HuH-7 (cell line): ENCODE measurements at regions not wholly inside any gene's neighbourhood (a gene's known extent, or its start where the extent isn't known, plus 50 kb on each side); places are given as distances from the start of the nearest gene placed in this dataset.

Experiments
- DNase-seq: peaks from one replicate; pipeline ENCODE4 v3.0.0; 2011; ENCODE audit warnings: low spot score

DNA sequence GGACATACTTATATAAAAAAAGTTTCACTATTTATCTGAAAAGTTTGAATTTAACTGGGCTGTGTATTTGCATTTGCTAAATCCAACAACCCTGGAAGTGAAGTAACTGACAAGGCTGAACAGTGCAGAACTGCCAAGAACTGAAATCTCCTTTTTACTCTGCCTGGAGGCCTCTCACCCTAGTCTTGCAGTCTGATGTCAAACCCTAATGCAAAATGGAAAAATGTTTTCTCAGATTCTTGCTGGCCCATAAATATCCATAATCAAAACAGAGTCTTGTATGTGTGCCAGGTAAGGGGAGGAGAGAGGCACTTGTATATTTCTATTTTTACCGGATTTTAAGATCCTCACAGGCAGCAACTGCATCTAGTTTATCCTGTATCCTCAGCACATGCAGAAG, 432.7 kb upstream of the KLF4 start:
- no peak for DNase-seq

DNA sequence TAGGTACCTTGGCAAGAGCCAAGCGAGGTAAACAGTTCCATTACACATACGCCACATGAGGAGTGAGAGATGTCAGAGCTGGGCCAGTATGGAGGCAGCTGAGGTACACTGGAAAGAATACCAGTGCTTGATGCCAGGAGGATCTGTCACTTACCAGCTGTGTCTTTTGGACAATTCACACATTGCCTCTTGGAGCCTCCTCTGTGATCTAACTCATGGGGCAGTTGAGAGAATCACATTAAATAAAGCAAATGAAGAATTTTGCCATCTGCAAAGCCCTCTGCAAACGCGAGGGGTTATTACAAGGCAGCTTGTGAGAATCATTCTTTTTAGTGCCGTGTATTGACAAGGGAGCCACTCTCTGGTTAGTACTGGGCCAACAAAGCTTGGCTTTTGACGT, 429.7 kb upstream of the KLF4 start:
- no peak for DNase-seq

DNA sequence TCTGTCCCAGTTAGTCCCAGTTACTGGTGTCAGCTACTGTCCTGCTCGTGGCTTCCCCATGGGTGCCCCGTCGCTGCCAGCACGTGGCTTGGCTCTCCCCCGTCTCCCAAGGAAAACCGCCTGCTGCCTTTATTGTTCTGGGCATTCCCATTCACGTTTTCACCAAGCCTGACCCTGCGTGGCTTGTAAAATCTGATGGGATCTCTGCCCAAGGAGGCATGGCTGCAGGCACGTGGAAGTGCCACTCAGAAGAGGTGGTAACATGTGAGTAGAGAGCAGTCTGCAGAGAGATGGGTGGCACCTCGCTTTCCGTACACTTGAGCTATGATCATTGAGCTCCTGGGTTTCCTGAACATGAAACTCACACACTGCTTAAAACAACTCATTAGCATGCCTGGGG, 429.2 kb upstream of the KLF4 start:
- DNase-seq: no peak

DNA sequence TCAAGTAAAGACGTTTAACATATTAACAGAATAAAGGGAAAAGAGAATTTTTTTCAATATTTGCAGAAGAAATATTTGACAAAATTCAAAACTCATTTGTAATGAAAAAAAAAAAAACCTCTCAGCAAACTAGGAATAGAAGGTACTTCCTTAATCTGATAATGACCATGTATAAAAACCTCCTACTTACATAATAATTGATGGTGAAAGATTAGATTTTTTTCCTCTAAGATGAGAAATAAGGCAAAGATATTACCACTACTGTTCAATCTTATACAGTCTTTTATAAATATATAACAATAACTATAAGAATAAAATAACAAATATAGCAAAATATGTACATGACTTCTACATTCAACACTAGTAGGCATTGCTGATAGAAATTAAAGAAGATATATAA, 424.6 kb upstream of the KLF4 start:
- DNase-seq: no peak

DNA sequence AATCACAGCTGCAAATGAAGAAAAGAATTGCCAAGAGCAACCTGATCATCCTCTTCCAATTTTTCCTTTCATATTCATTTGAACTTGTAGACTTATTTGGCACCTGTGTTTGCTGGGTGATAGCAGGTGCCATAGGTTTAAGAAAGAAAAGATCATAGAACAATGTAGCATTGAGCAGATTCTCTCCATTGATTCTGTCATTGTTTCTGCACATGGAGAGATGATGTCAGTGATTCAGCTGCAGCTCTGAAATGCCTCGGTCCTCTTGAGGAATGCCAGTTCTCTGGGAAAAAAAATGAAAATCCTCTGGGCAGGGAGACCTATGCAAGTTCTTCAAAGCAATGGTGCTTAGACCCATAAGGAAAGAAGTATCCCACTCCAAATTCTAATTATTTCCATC, 418.1 kb upstream of the KLF4 start:
- no peak for DNase-seq

DNA sequence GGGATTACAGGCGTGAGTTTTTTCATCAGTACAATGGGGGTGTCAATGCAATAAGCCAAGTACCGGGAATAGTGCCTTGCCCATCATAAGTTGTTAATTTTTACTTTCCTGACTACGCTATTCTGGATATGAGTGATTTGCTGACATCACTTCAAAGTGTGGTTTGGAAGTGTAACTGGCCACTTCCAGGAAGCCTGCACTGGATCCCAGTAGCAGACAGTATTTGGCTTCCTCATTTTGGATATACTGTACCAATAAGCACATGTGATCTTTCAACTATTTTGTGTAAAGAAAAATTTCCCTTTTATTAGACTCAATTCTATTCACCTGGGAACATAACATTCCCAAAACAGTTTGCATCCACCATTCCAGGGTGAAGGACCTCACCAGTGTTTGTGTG, 417.7 kb upstream of the KLF4 start:
- DNase-seq: no peak

DNA sequence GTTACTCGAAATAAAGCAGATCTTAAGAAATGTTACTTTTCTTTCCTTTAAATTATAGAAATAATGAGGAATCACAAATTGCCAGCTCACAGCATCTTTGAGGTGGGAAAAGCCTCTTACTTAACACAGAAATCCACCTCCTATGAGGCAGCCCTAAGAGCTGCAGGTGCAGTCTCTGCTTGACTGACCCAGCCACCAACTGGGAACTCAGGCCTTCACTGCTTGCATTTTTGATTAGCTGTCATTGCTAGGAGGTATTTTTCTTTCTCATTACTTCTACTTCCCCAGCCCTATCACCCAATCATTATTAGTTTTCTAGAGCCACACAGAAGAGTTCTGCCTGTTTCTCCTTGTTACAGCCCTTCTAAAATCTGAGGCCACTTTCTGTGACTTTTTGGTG, 416.5 kb upstream of the KLF4 start:
- DNase-seq: no peak

DNA sequence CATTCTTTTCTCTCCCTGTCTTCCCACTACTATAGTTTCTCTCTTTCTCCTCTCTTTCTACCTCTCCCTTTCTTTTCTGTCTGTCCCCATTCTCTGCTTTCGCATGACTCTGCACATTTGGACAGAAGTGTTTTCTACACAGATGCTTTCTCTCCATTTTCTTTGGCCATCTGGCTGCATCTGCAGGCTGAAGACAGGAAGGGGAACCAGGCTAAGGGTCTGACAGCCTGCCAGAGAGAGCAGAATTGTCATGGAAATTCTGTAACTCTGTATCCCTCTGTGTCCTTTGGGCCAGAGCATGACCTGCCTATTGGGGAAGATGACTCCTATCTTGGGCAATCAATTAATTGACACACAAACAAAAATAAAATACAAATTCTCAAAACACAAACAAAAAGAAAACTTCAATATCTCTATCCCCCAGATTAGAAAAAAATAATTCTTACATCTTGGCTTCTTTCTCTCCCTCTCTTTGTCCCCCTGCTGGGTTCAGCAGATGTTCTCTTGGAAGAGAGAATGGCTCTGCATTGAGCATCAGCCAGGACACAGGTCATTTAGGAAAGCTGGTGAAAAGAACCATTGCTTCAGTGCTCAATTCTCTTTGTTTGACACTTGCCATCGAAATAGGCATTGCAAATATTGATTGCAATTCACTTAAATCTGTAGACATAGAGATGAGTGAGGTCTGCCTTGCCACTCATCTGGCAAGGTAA, 415.9 kb upstream of the KLF4 start:
- DNase-seq: no peak

DNA sequence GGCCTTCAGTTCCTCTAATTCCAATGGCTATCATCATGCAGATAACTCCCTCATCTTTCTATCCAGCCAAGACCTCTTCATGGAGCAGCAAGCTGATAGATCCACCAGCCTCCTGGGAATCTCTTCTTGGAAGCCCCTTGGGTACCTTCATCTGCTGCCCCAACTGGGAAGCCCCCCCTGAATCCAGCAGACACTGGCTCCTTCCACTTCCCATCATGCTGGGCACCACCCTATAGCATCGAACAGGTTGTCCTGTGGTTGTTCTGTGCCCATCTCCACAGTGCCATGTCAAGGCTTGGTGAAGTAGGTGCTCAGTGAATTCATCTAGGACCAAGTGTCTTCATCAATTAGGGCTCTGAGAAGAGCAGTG, 410.4 kb upstream of the KLF4 start:
- no peak for DNase-seq

DNA sequence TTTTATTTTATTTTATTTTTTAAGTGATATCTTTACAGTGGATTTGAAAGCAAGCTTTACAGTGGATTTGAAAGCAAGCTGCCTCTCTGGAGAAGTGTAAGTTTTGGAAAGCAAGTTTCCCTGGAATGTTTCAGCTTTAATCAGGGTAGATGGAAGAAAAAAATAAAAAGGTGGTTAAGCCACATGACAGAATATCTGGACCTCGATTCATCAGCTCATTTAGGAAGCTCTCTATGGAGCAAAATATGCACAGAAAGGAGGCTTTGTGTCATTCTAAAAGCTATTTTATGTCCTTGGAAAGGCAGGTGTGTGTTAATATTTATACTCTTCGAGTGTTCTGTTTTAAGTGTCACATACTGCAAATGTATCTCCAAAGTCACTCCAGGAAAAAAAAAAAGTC, 409.2 kb upstream of the KLF4 start:
- DNase-seq: no peak

DNA sequence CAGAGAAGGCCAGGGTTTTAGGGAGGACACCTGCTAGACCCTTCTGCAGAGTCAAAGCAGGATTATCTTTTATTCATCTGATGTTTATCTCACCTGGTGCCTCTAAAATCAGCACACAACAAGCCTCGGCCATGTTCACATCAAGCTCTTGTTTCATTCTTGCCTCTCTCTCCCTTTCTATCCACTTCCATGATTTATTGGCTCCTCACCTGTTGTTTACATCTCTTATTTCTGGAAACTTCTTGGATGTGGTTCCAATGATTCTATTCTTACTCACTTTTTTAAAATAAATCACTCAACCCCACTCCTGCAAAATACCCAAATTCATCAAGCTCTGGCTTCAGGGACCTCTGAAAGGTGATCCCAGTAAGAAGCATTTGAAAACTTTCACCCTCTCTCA, 407.0 kb upstream of the KLF4 start:
- DNase-seq: no peak

DNA sequence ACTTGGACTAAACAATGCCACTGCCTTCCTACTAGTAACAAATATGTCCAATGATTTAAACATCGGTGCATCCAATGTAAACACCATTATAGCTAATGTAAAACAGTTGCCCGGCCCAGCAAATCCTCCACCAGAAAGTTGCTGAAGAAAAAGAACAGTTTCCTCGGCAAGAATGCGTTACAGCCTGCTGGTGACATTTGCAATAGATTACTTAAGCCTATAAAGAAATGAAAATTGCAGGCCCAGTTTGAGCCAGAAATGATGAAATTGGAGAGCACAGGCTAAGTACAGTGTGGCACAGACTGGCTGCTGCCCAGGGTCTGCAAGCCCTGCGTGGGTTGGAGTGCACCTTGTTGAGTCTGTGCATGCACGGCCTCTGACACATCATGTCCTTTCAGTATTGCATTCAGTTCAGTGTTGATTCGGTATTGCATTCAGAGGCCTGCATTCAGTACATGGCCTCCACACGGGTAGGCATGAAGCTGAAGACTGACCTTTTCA, 406.0 kb upstream of the KLF4 start:
- no peak for DNase-seq

DNA sequence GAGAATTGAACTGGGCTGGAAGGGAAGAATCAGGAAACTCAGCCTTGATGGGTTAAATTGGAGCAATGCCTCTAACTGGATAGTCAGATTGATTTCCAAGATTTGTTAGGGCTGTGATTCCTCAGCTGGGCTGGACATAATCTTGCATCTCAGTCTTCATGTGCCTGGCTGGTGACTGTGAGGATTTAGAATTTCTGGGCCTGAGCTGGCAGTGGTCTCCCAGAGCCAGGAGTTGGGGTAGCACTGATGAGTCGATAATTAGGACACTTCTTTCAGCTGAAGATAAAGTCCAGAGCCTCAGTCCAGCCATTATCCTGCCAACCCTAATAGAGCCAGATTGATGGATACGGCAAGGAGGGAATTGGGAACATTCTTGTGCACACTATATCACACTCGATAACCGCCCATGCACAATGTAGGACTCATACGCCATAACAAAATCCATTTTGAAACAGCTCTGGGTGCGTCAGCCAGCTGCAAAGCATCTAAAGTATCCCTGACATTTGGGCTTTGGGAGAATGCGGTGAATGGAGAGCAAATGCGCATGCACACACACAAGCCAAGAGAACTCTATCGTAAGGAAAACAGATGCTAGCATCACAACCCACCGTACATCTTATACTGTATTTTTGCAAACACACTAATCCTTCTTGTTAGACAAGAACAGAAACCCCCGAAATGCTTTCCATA, 405.1 kb upstream of the KLF4 start:
- no peak for DNase-seq

DNA sequence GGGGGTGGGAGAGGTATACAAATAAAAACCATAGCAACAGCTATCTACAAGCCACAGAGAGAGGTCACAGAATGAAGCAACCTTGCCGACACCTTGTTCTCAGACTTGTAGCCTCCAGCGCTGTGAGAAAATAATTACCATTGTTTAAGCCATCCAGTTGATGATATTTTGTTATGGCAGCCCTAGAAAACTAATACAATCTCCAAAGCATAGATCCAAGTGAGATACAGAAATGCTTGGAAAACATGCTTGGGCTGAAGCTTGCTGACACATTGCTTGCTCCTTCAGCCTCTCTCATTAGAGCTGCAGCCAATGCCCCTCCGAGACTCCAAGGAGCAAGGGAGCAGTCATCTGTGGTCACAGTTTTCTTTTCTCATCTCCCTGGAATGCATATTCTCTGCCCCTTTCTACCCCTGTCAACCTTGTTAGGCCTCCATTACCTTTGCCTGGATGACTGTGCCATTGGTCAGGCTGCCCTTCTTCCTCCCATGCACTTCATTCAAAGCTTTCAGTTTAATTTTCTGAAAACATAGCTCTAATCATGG, 401.4 kb upstream of the KLF4 start:
- DNase-seq: no peak

DNA sequence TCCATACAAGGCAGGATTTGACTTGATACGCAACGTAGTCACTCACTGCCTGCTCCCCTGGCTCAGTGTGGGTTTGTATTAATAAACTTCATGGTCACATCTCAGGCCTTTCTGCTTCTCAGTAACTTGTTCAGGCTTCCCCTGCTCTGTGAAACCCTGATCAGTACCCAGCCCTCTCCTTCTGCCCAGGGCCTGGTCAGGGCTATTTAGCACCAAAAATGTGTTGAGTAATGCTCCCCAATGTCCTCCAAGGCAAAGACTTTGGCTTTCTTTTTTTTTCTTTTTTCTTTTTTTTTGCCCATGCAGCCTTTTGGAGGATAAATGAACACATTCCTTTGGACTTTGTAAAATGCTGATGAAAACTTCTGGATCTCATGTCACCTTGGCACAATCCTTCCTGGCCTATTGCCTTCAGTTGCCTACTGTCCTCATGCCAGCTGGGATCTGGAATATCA, 399.2 kb upstream of the KLF4 start:
- no peak for DNase-seq

DNA sequence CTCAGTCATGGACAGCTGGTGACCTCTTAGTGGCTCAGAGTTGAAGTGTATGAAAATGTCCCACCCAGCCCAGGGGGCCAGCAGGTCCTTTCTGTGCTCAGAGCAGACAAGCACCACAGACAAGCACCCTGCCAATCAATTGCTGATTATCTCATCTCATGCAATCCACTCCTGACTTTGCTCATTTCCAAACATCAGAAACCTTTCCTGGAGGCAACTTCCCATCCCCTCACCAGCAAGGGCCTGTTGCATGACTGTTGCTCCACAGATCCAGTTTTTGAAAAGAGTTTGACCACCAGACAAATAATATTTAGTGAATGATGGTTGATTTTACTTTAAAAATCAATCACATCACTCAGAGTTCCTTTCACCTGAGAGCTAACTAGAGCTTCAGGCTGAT, 397.3 kb upstream of the KLF4 start:
- DNase-seq: no peak

DNA sequence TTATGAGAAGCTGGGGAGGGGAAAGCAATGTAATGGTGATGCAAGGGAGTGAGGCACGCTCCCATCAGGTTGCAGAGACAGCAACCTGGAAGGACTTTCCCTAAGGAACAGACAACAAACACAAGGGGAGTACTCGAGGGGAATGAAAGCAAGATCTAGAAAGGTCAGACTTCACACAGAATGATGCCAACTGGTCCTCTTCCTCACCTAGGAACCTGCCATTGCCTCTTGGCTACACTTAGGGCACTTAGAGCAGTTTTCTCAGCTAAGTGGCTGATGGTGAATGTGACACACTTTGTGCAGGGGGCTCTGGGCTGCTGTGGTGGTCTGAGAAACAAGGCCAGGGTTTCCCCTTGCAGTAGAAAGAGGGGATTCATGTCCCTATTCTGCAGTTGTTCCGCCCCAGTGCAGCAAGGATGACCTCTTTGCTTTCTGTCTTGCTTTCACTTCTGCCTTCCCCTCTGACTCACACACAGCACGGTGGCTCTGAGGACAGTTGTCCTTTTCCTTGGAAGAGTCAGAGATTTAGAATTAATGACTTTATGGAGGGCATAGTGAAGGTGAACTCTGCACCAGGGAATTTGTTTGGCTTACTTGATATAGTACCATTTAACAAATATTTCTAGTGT, 394.0 kb upstream of the KLF4 start:
- DNase-seq: no peak

DNA sequence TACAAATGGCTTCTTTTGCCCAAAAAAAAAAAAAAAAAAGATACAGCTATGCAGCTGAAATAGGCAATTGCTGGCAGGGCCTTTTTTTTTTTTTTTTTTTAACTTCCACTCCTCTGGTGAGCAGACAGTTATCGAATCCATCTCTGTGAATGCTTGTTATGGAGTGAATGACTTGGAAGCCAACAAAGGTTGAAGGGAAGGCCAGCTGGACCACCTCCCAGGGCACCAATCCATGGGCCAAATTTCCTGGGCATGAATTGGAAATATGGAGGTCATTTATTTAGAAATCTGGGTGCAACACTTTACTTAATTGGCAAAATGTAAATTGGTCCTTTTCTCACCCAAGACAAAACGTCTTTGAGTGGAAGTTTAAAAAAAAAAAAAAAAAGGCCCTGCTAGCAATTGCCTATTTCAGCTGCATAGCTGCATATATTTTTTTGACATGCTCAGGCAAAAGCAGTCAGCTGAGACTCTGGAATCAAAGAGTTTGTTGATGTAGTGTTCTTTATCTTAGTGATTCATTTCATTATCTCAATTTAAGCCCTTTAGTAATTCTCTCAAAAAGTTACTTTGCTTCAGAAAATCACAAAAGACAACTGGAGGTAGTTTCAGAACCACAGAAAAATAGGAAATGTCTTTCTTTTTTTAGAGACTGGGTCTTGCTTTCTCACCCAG, 392.2 kb upstream of the KLF4 start:
- no peak for DNase-seq

DNA sequence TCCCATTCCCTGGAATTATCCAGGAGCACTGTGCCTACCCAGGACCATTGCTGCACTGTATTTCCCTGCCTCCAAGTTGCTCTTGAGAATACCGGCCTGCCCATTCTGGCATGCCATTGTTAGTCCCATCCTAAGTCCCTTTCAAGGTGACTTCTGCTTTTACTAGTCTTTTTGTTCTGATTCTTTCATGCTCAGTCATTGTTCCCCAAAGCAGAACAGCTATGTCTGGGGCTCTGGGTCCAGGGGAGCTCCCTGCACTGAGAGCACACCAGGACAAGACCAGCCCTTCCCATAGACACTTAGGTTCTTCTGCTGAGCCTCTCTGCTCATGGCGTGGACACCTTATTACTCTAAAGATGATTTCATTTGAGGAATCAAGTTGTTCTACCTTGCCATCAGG, 388.9 kb upstream of the KLF4 start:
- DNase-seq: no peak

DNA sequence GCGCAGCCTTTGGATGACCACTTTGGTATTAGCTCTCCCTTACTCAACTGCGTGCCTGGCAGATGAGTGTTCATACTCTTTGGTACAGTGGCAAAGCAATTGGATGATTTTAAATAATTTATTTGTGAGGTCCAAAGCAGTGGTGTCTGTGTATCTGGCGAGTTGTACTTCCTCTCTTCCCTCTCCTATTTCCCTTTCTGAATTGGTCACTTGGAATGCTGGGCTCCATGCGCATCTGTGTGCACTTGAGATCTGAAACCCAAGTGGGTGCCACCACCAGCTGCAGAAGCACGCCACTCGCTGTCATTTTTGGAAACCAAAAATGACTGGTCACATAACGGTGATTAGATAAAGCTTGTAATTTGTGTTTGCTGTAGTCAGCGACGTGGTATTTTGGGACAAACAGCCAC, 386.0 kb upstream of the KLF4 start:
- no peak for DNase-seq

DNA sequence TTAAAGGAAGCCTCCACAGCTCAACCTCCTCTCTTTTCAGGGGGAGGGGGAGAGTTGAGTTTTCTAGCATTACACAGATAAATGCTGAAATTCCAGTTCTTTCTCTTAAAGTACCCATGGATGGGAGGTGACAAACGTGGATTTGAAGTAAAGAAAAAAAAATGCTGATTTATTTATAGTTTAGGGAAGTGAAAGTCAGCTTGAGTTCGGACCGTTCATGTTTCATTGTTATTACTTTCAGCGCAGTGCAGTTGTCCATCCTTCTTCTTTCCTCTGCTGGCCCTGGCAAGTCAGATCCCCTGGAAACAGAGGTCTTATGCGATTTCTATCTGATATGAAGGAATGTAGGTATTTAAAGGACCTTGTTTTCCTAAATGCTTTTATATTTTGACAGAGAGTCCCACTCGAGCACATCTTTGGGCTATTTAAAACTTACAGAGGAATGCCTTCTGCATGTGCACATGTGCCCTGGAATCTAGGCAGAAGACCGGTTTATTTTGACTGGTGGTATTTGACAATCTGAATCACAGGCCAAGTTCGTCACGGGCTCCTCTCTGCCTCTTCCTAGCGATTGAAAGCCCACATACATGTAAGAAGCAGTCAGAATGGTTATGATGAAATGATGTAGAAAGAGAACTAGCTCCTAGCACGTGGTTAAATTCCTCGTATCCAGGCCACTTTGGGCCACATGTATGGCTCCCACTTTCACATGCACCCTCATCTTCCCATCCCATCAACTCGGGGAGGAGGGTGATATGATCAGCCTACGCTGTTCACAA, 385.2 kb upstream of the KLF4 start:
- no peak for DNase-seq

DNA sequence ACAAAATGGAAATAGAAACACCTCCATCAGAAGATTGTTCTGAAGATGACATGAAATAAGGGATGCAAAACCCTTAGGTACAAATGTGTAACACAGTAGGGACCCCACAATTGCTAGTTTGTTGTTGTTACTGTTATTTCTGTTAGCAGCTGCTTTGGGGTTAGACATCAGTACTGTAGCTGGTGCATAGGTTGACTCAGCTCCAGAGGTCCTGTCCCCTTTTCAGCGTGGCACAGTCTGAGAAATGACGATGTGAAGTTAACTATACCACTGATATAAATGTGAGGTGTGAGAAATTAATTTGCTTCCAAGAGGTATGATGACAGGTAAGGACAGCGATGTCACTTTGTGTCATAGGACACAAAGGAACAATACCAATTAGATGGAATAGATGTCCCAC, 384.6 kb upstream of the KLF4 start:
- no peak for DNase-seq
